Heart left ventricle (tissue), 13 donors: ENCODE measurements at regions not wholly inside any gene's neighbourhood (a gene's known extent, or its start where the extent isn't known, plus 50 kb on each side); places are given as distances from the start of the nearest gene placed in this dataset.

ENCODE experiments used
- POLR2A ChIP-seq, 2 donors: fragments of 450-650 bp; IDR thresholded peaks; one replicate each; pipeline ENCODE4 v1.6.1; 2017; ENCODE audit warnings: antibody characterized with exemption in 2 of 2, mild to moderate bottlenecking in 2 of 2, moderate library complexity in 2 of 2
- TF ChIP-seq, protein P1 (sequence below), 12 donors: fragments of 200-600 bp; sonication (generic) in 4 of 12; IDR thresholded peaks; one replicate each; pipeline versions ENCODE4 v1.5.0 to v1.8.0; 2018 to 2022; ENCODE audit warnings: antibody characterized with exemption in 12 of 12, mild to moderate bottlenecking in 5 of 12
- donor health status: ischemic (EF 13 %, LVEDD 7.1; RV severe dilation, severe dysfunction).
- donor health status: DM: no; HTN: yes; CAD: no.
- donor health status: DM: no; HTN: no; CAD: no.
- donor health status: ischemic (EF 25% LVEDD 6.9; RV normal size, moderate dysfunction).
- donor health status: ischemic (EF 25% LVEDD 5.7; RV mildly dilated, moderate dysfunction).
- donor health status: ischemic (EF 35%, LVEDD 5.7; RV mildly dilated, moderate dysfunction).
- donor health status: nonischemic (EF 11% LVEDD 7.7; RV severe dilation, severe dysfunction).
- donor health status: DM: yes; HTN: yes; CAD: no.
- donor health status: PGD.
- donor health status: ischemic (EF 29% LVEDD 5.4; RV normal size, mild dysfunction).
- donor health status: nonischemic (EF 23%, LVEDD 6.1; RV moderate dilation, normal function).

- TF ChIP-seq POLR2A (IDR thresholded peaks at IDR 0.05) = no peak
- TF ChIP-seq, protein P1, sequence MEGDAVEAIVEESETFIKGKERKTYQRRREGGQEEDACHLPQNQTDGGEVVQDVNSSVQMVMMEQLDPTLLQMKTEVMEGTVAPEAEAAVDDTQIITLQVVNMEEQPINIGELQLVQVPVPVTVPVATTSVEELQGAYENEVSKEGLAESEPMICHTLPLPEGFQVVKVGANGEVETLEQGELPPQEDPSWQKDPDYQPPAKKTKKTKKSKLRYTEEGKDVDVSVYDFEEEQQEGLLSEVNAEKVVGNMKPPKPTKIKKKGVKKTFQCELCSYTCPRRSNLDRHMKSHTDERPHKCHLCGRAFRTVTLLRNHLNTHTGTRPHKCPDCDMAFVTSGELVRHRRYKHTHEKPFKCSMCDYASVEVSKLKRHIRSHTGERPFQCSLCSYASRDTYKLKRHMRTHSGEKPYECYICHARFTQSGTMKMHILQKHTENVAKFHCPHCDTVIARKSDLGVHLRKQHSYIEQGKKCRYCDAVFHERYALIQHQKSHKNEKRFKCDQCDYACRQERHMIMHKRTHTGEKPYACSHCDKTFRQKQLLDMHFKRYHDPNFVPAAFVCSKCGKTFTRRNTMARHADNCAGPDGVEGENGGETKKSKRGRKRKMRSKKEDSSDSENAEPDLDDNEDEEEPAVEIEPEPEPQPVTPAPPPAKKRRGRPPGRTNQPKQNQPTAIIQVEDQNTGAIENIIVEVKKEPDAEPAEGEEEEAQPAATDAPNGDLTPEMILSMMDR (IDR thresholded peaks at IDR 0.05) = no peak
Observed at GRCh38 chr20:7458459-7458858, 481.8 kb downstream of the HAO1 start.
